Upper lobe of left lung (tissue), 4 donors: ENCODE measurements at regions not wholly inside any gene's neighbourhood (a gene's known extent, or its start where the extent isn't known, plus 50 kb on each side); places are given as distances from the start of the nearest gene placed in this dataset.

Experiments used
- CTCF ChIP-seq, 6 experiments: fragments of 450-650 bp in 4 of 6; fragments of 200-600 bp in 2 of 6; sonication (generic) in 2 of 6; IDR thresholded peaks; one replicate each; pipeline ENCODE4 v1.5.1; 2016 to 2019; ENCODE audit warnings: antibody characterized with exemption in 6 of 6
- POLR2A ChIP-seq, 4 donors: fragments of 450-650 bp; IDR thresholded peaks; one replicate each; pipeline ENCODE4 v1.5.1; 2016 to 2017; ENCODE audit warnings: antibody characterized with exemption in 4 of 4, mild to moderate bottlenecking in 2 of 4
- POLR2AphosphoS5 ChIP-seq, 2 donors: sonication (generic); formaldehyde crosslinking; IDR thresholded peaks; one replicate each; pipeline ENCODE4 v1.5.1; 2017; ENCODE audit warnings: antibody characterized with exemption in 2 of 2

DNA sequence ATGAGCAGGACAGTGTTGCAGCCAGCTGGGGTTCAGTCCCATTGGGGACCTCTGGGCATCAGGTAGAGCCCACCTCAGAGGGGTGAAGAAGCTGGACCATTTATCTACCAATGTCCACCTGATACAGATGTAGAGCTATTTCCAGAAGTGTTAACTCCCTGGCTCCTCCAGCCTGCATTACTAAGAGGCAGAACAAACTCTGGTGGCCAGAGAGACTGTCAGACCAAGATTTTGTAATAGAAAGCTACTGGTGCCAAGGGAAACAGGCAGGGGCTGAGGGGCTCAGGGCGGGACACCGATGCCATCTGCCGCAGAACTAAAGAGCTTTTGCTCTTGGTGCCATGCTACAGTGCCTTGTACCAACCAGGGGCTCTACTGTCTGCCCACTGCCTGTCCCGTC is 268.2 kb upstream of the HABP2 start:
- TF ChIP-seq CTCF (IDR thresholded peaks at IDR 0.05) (no peak), POLR2A (IDR thresholded peaks at IDR 0.05) (no peak), POLR2AphosphoS5 (IDR thresholded peaks at IDR 0.05) (no peak)
